HCT116 (cell line): ENCODE measurements at regions not wholly inside any gene's neighbourhood (a gene's known extent, or its start where the extent isn't known, plus 50 kb on each side); places are given as distances from the start of the nearest gene placed in this dataset.
A peak's percentile ranks its signal among the peaks of the same experiment; 100 is the strongest.

Experiments used
- ATAC-seq: fragments of 200-7000 bp; cut with Tn5 transposase; 2 replicates; pipeline ENCODE4 v1.9.1; 2020; ENCODE audit warnings: mild to moderate bottlenecking, moderate library complexity
- BruUV-seq: library from RNA; stranded (reverse); fragments of 400-500 nt; replicated peaks from 2 replicates; lab custom pipeline; 2021; lab: Mats Ljungman, UMichigan
- CTCF ChIA-PET: fragments of 300-600 bp; sonication (Branson Sonifier 250); formaldehyde crosslinking; loops from one replicate; lab custom pipeline; 2021; ENCODE audit warnings: antibody characterized with exemption; lab: Charles Lee
- POLR2A ChIA-PET: fragments of 300-600, 350-600 bp; sonication (Branson Sonifier 250); formaldehyde crosslinking; loops from one replicate; lab custom pipeline; 2021; ENCODE audit warnings: antibody characterized with exemption; lab: Charles Lee
- RAD21 ChIA-PET, 2 experiments: fragments of 300-600 bp; sonication (Branson Sonifier 250); formaldehyde crosslinking; loops; one replicate each; lab custom pipeline; 2023; ENCODE audit warnings: low total read pairs in 2 of 2; ENCODE audit not compliant: uncharacterized antibody in 2 of 2, unreplicated experiment in 2 of 2, low non-redundant PET in 1 of 2; lab: Charles Lee
- DNase-seq: peaks from one replicate; pipeline ENCODE4 v3.0.0-alpha.2; 2010; ENCODE audit warnings: low read depth, low spot score
- H2AFZ ChIP-seq: fragments of 200-600 bp; shearing (Covaris generic), sonication (generic); 2 replicates; pipeline ENCODE4 v1.6.1; 2017; ENCODE audit warnings: low read depth, mixed run types, mixed read lengths, antibody characterized with exemption, low read length; ENCODE audit not compliant: poor library complexity, severe bottlenecking
- H3K27ac ChIP-seq: 2 replicates; pipeline ENCODE4 v1.5.1; 2012; ENCODE audit warnings: low read depth, low read length
- H3K27me3 ChIP-seq: fragments of 200-600 bp; sonication (generic); 2 replicates; pipeline ENCODE4 v1.6.1; 2016; ENCODE audit warnings: mixed run types, low read length, mixed read lengths; ENCODE audit not compliant: insufficient read depth
- H3K36me3 ChIP-seq, 2 experiments: fragments of 200-500 bp in 1 of 2; fragments of 200-600 bp in 1 of 2; sonication (Bioruptor generic) in 1 of 2; sonication (generic) in 1 of 2; 2 replicates each; pipeline versions ENCODE4 v1.5.1 to v1.6.1; 2014 to 2016; ENCODE audit warnings: low read length in 2 of 2, inconsistent platforms in 1 of 2, mixed read lengths in 1 of 2, mixed run types in 1 of 2; ENCODE audit not compliant: insufficient read depth in 2 of 2, control insufficient read depth in 1 of 2
- H3K4me1 ChIP-seq, 2 experiments: fragments of 200-600 bp in 1 of 2; sonication (generic) in 1 of 2; 2 replicates each; pipeline versions ENCODE4 v1.5.1 to v1.6.1; 2012 to 2017; ENCODE audit warnings: low read length in 2 of 2, inconsistent platforms in 1 of 2, mild to moderate bottlenecking in 1 of 2, mixed read lengths in 1 of 2, mixed run types in 1 of 2, moderate library complexity in 1 of 2; ENCODE audit not compliant: insufficient read depth in 2 of 2, control insufficient read depth in 1 of 2
- H3K4me2 ChIP-seq: fragments of 200-600 bp; sonication (generic); 2 replicates; pipeline ENCODE4 v1.6.1; 2017; ENCODE audit warnings: mixed run types, low read length, mixed read lengths
- H3K4me3 ChIP-seq, 2 experiments: fragments of 200-600 bp in 1 of 2; sonication (generic) in 1 of 2; replicated peaks in 1 of 2; 2 replicates each; pipeline ENCODE4 v1.5.1; 2011 to 2016; ENCODE audit warnings: low read length in 2 of 2, control low read depth in 1 of 2, low read depth in 1 of 2, mild to moderate bottlenecking in 1 of 2, mixed read lengths in 1 of 2, mixed run types in 1 of 2
- H3K79me2 ChIP-seq: fragments of 200-600 bp; sonication (generic); 2 replicates; pipeline ENCODE4 v1.6.1; 2017; ENCODE audit warnings: mild to moderate bottlenecking, mixed run types, low read length, moderate library complexity, mixed read lengths; ENCODE audit not compliant: insufficient read depth
- H3K9ac ChIP-seq: fragments of 200-600 bp; sonication (generic); 2 replicates; pipeline ENCODE4 v1.6.1; 2016; ENCODE audit warnings: low read length, mixed read lengths
- H3K9me2 ChIP-seq: fragments of 200-600 bp; sonication (generic), shearing (Covaris generic); 2 replicates; pipeline ENCODE4 v1.6.1; 2017; ENCODE audit warnings: mixed run types, mild to moderate bottlenecking, moderate library complexity; ENCODE audit not compliant: insufficient read depth
- H3K9me3 ChIP-seq, 2 experiments: fragments of 200-500 bp in 1 of 2; fragments of 200-600 bp in 1 of 2; sonication (Bioruptor generic) in 1 of 2; sonication (generic) in 1 of 2; 2 replicates each; pipeline ENCODE4 v1.6.1; 2014 to 2017; ENCODE audit warnings: low read length in 2 of 2, mixed read lengths in 2 of 2, inconsistent platforms in 1 of 2, low read depth in 1 of 2, mild to moderate bottlenecking in 1 of 2, mixed run types in 1 of 2, moderate library complexity in 1 of 2; ENCODE audit not compliant: control insufficient read depth in 1 of 2, insufficient read depth in 1 of 2
- H4K20me1 ChIP-seq: fragments of 200-600 bp; sonication (generic), shearing (Covaris generic); 2 replicates; pipeline ENCODE4 v1.6.1; 2017; ENCODE audit warnings: mixed run types, mild to moderate bottlenecking, moderate library complexity; ENCODE audit not compliant: insufficient read depth
- CEBPB ChIP-seq: IDR thresholded peaks from 2 replicates; pipeline ENCODE4 v1.6.1; 2012; ENCODE audit warnings: low read depth
- CTCF ChIP-seq, 3 experiments: fragments of 200-600 bp in 1 of 3; sonication (generic) in 1 of 3; IDR thresholded peaks in 2 of 3; conservative IDR thresholded peaks in 1 of 3; 2 replicates each; pipeline ENCODE4 v1.5.1; 2012 to 2017; ENCODE audit warnings: low read depth in 2 of 3, low read length in 2 of 3, antibody characterized with exemption in 1 of 3, borderline replicate concordance in 1 of 3, control low read depth in 1 of 3, mild to moderate bottlenecking in 1 of 3, mixed read lengths in 1 of 3, mixed run types in 1 of 3, moderate library complexity in 1 of 3; ENCODE audit not compliant: insufficient read depth in 1 of 3
- EZH2 ChIP-seq: fragments of 200-600 bp; sonication (generic); IDR thresholded peaks from 2 replicates; pipeline ENCODE4 v1.6.1; 2017; ENCODE audit warnings: antibody characterized with exemption, mixed run types
- POLR2A ChIP-seq: IDR thresholded peaks from 2 replicates; pipeline ENCODE4 v1.7.0; 2011; ENCODE audit warnings: borderline replicate concordance; ENCODE audit not compliant: insufficient read depth, insufficient read length; ENCODE audit errors: extremely low read depth
- POLR2AphosphoS5 ChIP-seq: IDR thresholded peaks from 2 replicates; pipeline ENCODE4 v1.6.1; 2011; ENCODE audit warnings: mild to moderate bottlenecking, low read depth, low read length, moderate library complexity
- RAD21 ChIP-seq: IDR thresholded peaks from 2 replicates; pipeline ENCODE4 v1.6.1; 2012; ENCODE audit warnings: low read depth, mild to moderate bottlenecking
- SRF ChIP-seq: IDR thresholded peaks from 2 replicates; pipeline ENCODE4 v1.6.1; 2012; ENCODE audit warnings: low read depth
- ZFX ChIP-seq: fragments of 450-650 bp; IDR thresholded peaks from 2 replicates; pipeline ENCODE4 v1.6.1; 2017
- intact Hi-C: fragments of 100-400 bp; cut with micrococcal nuclease; formaldehyde crosslinking; loops from 2 replicates; pipeline ENCODE4 v1.10.0; 2022

DNA sequence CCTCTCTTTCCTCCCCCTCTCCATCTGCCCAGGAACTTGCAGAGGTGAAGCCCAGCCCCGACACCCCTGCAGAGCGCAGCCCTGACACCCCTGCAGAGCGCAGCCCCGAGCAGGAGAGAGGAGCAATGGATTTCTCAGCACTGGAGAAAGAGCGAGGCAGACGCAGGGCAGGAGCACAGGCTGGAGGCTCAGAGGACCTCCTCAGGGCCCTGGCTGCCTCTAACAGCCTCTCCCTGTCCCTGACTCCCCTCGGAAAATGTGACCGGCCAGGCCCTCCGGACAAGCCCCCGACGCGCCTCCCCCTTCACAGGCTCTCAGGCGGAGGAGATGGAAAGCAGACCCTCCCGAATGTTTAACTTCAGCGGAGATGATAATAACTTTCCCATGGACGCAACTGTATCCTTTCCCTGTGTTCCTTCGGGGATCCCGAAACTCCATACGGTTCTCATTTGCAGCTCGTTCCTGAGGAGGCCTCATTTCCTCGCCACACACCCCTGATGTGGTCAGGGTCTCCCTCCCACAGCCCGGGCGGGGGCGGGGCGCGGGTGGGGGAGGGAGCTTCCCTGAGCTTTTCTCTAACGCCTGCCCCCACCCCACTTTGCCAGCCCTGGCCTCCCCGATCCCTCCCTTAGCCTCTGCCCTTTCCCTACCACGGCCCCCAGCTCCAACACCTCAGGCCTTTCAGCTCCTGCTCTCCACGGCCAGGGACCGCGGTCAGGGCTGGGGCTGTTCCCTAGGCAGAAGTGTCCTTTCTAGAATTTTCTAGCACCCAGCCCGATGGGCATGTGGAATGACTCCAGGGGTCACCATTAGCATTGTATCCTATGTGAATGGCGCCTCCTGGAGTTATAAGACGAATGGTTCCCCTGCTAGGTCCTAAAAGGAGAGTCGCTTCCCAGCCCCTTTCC is 201.1 kb upstream of the BCOR start:
- no peaks in the 10 kb centered on the region for H3K27me3 ChIP-seq
- H3K9ac ChIP-seq, result no peak overlapping the region
- ChIA-PET POLR2A (no interaction called here), RAD21 (no interaction called here), CTCF (no interaction called here)
- intact Hi-C loops, result no loop called here
- no peak overlapping the region for H2AFZ ChIP-seq
- H3K4me2 ChIP-seq, result no peak overlapping the region
- BruUV-seq, result no TSS peak
- H3K36me3 ChIP-seq, result no peaks in the 10 kb centered on the region
- no peaks in the 10 kb centered on the region for H3K9me3 ChIP-seq
- H3K27ac ChIP-seq, result no peak overlapping the region
- H3K79me2 ChIP-seq, result no peaks in the 10 kb centered on the region
- H3K9me2 ChIP-seq, result no peaks in the 10 kb centered on the region
- H3K4me3 ChIP-seq, result no peak overlapping the region
- H3K4me1 ChIP-seq, result no peaks in the 10 kb centered on the region
- no peak; the same call in 1 of the 2 replicates for ATAC-seq
- TF ChIP-seq CTCF (IDR thresholded peaks at IDR 0.05 in 2 of 3, conservative IDR thresholded peaks at IDR 0.05 in 1 of 3; ENCODE audit: borderline replicate concordance in 1 of 3, insufficient read depth in 1 of 3, low read depth in 2 of 3, low read length in 2 of 3) (0 out of 6 replicates have a peak, but pooled peaks of 2 of the 3 experiments have one; percentile 13 to 25), EZH2 (no peak), ZFX (no peak), POLR2A (no peak), POLR2AphosphoS5 (no peak), RAD21 (peak; percentile 50), CEBPB (no peak), SRF (no peak)
- no peaks in the 10 kb centered on the region for H4K20me1 ChIP-seq
- no peak for DNase-seq
